DOHH2 (cell line): ENCODE measurements at regions not wholly inside any gene's neighbourhood (a gene's known extent, or its start where the extent isn't known, plus 50 kb on each side); places are given as distances from the start of the nearest gene placed in this dataset.

ENCODE experiments used
- H3F3A ChIP-seq: fragments of 200-600 bp; sonication (generic), shearing (Covaris generic); 2 replicates; pipeline ENCODE4 v1.6.0; 2016; ENCODE audit warnings: antibody characterized with exemption, mild to moderate bottlenecking; ENCODE audit not compliant: control insufficient read depth, insufficient read depth
- H3K27ac ChIP-seq: fragments of 200-600 bp; sonication (generic); 2 replicates; pipeline ENCODE4 v1.5.1; 2014; ENCODE audit warnings: low read depth, mild to moderate bottlenecking, low read length, moderate library complexity
- H3K27me3 ChIP-seq: fragments of 200-600 bp; sonication (generic); 2 replicates; pipeline ENCODE4 v1.6.1; 2014; ENCODE audit warnings: mild to moderate bottlenecking, low read length, mixed read lengths; ENCODE audit not compliant: control insufficient read depth
- H3K36me3 ChIP-seq: fragments of 200-600 bp; sonication (generic); 2 replicates; pipeline ENCODE4 v1.6.1; 2014; ENCODE audit warnings: mild to moderate bottlenecking, low read length, moderate library complexity, mixed read lengths; ENCODE audit not compliant: control insufficient read depth
- H3K4me1 ChIP-seq: fragments of 200-600 bp; sonication (generic); 2 replicates; pipeline ENCODE4 v1.6.1; 2014; ENCODE audit warnings: mild to moderate bottlenecking, low read length, mixed read lengths; ENCODE audit not compliant: control insufficient read depth
- H3K4me2 ChIP-seq: fragments of 200-600 bp; sonication (generic); 2 replicates; pipeline ENCODE4 v1.6.0; 2014; ENCODE audit warnings: mild to moderate bottlenecking, low read length, moderate library complexity
- H3K4me3 ChIP-seq: fragments of 200-600 bp; sonication (generic); 2 replicates; pipeline ENCODE4 v1.5.1; 2014; ENCODE audit warnings: mild to moderate bottlenecking, low read length, mixed read lengths
- H3K79me2 ChIP-seq: fragments of 200-600 bp; sonication (generic); 2 replicates; pipeline ENCODE4 v1.6.1; 2014; ENCODE audit warnings: mild to moderate bottlenecking, low read length, mixed read lengths; ENCODE audit not compliant: control insufficient read depth
- H3K9me2 ChIP-seq: fragments of 200-600 bp; sonication (generic); replicated peaks from 2 replicates; pipeline ENCODE4 v1.6.1; 2014; ENCODE audit warnings: mild to moderate bottlenecking, low read length, mixed read lengths; ENCODE audit not compliant: control insufficient read depth
- H3K9me3 ChIP-seq: fragments of 200-600 bp; sonication (generic); 2 replicates; pipeline ENCODE4 v1.6.1; 2014; ENCODE audit warnings: antibody characterized with exemption, low read length, mixed read lengths; ENCODE audit not compliant: control insufficient read depth, insufficient read depth
- H4K20me1 ChIP-seq: fragments of 200-600 bp; sonication (generic); 2 replicates; pipeline ENCODE4 v1.6.0; 2014; ENCODE audit warnings: low read depth, mild to moderate bottlenecking, antibody characterized with exemption, low read length, moderate library complexity; ENCODE audit not compliant: control insufficient read depth, insufficient read depth
- EZH2phosphoT487 ChIP-seq: fragments of 200-600 bp; sonication (generic); IDR thresholded peaks from 2 replicates; pipeline ENCODE4 v1.6.1; 2017; ENCODE audit warnings: borderline replicate concordance, mild to moderate bottlenecking, antibody characterized with exemption, low read length, moderate library complexity, mixed read lengths
- TF ChIP-seq, protein P1 (sequence below): fragments of 200-600 bp; sonication (generic); IDR thresholded peaks from one replicate; pipeline ENCODE4 v1.5.1; 2014; ENCODE audit warnings: antibody characterized with exemption, mild to moderate bottlenecking, low read depth, low read length; ENCODE audit not compliant: poor library complexity, severe bottlenecking

DNA sequence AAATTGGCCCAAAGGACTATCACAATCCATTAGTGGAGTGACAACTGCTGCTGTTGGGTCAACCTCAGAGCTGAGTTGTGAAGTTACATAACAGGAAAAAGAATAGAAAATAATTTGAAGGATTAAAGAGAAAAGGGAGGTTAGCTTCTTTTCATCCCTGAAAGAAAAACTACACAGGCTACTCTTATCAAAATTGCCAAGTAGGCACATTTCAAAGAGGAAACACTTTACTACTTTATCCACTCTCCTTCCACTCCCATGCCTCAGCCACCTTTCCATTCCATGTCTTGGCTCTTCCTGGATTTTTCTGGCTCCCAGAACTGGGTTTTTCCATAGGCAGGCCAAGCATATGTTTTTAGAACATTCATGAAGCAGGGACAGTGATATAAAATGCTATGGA is 384.0 kb upstream of the RORA start:
- Histone ChIP-seq H3K79me2 (no peaks in the 10 kb centered on the region), H4K20me1 (no peaks in the 10 kb centered on the region), H3K9me3 (peaks cover 4% of the 10 kb centered on the region; the same call in 1 of the 2 replicates), H3K27me3 (no peaks in the 10 kb centered on the region), H3K27ac (no peak overlapping the region), H3K36me3 (no peaks in the 10 kb centered on the region), H3K4me3 (no peak overlapping the region), H3K4me2 (no peak overlapping the region), H3K4me1 (no peaks in the 10 kb centered on the region), H3F3A (no peaks in the 10 kb centered on the region), H3K9me2 (no peaks in the 10 kb centered on the region)
- no peak for TF ChIP-seq EZH2phosphoT487
- TF ChIP-seq, protein P1, sequence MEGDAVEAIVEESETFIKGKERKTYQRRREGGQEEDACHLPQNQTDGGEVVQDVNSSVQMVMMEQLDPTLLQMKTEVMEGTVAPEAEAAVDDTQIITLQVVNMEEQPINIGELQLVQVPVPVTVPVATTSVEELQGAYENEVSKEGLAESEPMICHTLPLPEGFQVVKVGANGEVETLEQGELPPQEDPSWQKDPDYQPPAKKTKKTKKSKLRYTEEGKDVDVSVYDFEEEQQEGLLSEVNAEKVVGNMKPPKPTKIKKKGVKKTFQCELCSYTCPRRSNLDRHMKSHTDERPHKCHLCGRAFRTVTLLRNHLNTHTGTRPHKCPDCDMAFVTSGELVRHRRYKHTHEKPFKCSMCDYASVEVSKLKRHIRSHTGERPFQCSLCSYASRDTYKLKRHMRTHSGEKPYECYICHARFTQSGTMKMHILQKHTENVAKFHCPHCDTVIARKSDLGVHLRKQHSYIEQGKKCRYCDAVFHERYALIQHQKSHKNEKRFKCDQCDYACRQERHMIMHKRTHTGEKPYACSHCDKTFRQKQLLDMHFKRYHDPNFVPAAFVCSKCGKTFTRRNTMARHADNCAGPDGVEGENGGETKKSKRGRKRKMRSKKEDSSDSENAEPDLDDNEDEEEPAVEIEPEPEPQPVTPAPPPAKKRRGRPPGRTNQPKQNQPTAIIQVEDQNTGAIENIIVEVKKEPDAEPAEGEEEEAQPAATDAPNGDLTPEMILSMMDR, result no peak

DNA sequence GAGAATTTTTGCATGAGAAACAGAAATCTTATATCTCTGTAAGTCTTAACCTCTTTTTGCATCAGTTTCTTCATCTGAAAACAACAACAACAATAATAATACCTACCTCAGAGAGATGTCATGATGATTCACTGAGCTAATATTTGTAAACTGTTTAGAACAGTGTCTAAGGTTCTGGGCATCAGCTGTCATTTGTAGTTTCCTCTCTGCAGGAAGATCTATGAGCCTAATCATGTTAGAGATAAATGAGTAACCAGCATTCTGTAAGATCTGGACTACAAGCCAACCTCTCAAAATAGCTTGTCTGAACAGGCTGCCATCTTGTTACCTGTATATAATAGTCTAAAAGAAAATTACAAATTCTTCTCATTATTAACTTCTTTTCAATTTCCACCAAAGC is 383.0 kb upstream of the RORA start:
- Histone ChIP-seq H3K4me1 (no peaks in the 10 kb centered on the region), H3K36me3 (no peaks in the 10 kb centered on the region), H3K9me3 (no peaks in the 10 kb centered on the region; the same call in 1 of the 2 replicates), H3K4me2 (no peak overlapping the region), H4K20me1 (no peaks in the 10 kb centered on the region), H3K27me3 (no peaks in the 10 kb centered on the region), H3K79me2 (no peaks in the 10 kb centered on the region), H3K9me2 (no peaks in the 10 kb centered on the region), H3F3A (no peaks in the 10 kb centered on the region), H3K4me3 (no peak overlapping the region), H3K27ac (no peak overlapping the region)
- TF ChIP-seq EZH2phosphoT487, result no peak
- TF ChIP-seq, protein P1, result no peak

DNA sequence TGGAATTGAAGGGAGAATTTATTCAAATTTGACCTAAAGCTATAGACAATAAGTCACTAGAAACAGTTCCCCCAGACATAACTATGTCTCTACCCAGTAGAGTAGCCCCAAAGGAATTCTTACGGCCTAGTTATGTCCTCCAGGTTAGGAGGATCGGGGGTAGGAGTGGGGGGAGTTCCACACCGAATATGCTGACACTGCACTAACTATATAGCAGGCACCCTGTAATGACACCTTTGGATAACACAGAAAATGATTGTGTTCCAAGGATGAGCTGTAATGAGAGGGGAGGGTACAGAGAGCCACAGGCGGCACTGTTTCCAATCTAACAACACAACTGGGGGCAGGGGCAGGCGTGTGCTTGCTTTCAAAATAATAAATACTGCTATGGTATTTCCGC is 376.2 kb upstream of the RORA start:
- no peak overlapping the region for H3K4me2 ChIP-seq
- no peaks in the 10 kb centered on the region for H3K4me1 ChIP-seq
- H3K27me3 ChIP-seq, result no peaks in the 10 kb centered on the region
- H3F3A ChIP-seq, result no peaks in the 10 kb centered on the region
- TF ChIP-seq, protein P1, result no peak
- TF ChIP-seq EZH2phosphoT487, result no peak
- no peak overlapping the region for H3K4me3 ChIP-seq
- no peaks in the 10 kb centered on the region for H3K9me3 ChIP-seq
- H3K27ac ChIP-seq, result no peak overlapping the region
- no peaks in the 10 kb centered on the region for H3K9me2 ChIP-seq
- no peaks in the 10 kb centered on the region for H3K36me3 ChIP-seq
- no peaks in the 10 kb centered on the region for H3K79me2 ChIP-seq
- no peaks in the 10 kb centered on the region for H4K20me1 ChIP-seq

DNA sequence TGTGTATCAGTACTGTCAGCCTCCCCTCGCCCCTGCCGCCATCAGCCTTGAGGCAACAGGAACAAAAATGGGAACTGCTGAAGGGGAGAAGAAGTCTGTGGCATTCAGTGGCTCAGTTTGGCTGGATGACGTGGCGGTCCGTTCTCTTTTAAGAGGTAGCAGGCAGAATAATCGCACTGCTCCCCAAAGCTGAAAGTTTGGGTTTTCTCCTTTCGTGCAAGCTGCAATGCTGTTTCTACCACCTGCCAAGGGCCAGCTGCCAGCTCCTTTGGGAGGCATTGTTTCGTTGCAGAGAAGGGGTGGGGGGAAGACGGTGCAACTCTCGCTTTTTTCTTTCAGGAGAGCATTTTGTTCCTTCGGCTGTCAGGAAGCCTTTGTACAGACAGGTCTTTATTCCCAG is 369.6 kb upstream of the RORA start:
- no peak overlapping the region for H3K4me3 ChIP-seq
- H3K4me2 ChIP-seq, result no peak overlapping the region

More for the DNA sequence above, 369.6 kb upstream of the RORA start:
- H3K9me2 ChIP-seq, result no peaks in the 10 kb centered on the region
- H3K36me3 ChIP-seq, result no peaks in the 10 kb centered on the region
- H3K27me3 ChIP-seq, result no peaks in the 10 kb centered on the region
- H4K20me1 ChIP-seq, result no peaks in the 10 kb centered on the region
- H3F3A ChIP-seq, result no peaks in the 10 kb centered on the region
- H3K79me2 ChIP-seq, result no peaks in the 10 kb centered on the region
- TF ChIP-seq, protein P1, result no peak
- no peak for TF ChIP-seq EZH2phosphoT487
- H3K4me1 ChIP-seq, result no peaks in the 10 kb centered on the region
- H3K9me3 ChIP-seq, result no peaks in the 10 kb centered on the region
- no peak overlapping the region for H3K27ac ChIP-seq
